Pulmonary artery endothelial cell (primary cell): ENCODE measurements at regions not wholly inside any gene's neighbourhood (a gene's known extent, or its start where the extent isn't known, plus 50 kb on each side); places are given as distances from the start of the nearest gene placed in this dataset.
"Not testable (repeated sequence)": the region's sequence is repeated elsewhere in the genome, so short reads cannot be mapped to it uniquely, and the experiment has no call there.

Source experiments
- DNase-seq: peaks from one replicate; pipeline ENCODE4 v3.0.0-alpha.2; 2011; ENCODE audit warnings: low read depth, low spot score

GRCh38 chr20:30164389-30164788, 1093.1 kb upstream of the DEFB115 start:
- not testable (repeated sequence) for DNase-seq

DNA sequence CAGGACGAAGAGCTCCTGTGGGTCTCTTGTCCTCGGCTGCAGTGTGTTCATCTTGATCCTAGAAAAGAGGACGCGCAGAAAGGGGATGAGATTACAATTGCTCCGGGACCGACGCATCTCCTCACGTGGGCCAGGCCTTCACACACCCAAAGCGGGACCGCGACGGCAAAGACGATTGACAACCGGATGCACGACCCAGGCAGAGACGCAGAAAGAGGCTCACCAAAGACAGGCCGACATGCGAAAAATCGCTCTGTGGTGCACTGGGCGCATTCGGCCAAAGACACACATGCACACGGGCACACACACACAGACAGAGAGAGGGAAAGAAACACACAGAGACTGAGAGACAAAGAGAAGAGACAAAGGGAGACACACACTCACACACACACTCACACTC, 1089.9 kb upstream of the DEFB115 start:
- no peak for DNase-seq

- no peak for DNase-seq
Measured at GRCh38 chr20:30168025-30168799, 1089.3 kb upstream of the DEFB115 start.

GRCh38 chr20:30168800-30169138, 1088.7 kb upstream of the DEFB115 start:
- no peak for DNase-seq

GRCh38 chr20:30175681-30176080, 1081.8 kb upstream of the DEFB115 start:
- no peak for DNase-seq

DNA sequence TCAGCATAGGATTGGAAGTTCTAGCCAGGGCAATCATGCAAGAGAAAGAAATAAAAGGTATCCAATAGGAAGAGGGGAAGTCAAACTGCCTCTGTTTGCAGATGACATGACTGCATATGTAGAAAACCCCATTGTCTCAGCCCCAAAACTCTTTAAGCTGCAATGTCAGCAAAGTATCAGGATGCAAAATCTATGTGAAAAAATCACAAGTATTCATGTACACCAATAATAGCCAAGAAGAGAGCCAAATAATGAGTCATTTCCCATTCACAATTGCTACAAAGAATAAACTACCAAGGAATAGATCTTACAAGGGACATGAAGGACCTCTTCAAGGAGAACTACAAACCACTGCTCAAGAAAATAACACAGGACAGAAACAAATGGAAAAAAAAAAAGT, 1074.3 kb upstream of the DEFB115 start:
- DNase-seq, result not testable (repeated sequence)

- DNase-seq, result not testable (repeated sequence)
Measured at GRCh38 chr20:30191785-30192184, 1065.7 kb upstream of the DEFB115 start.

DNA sequence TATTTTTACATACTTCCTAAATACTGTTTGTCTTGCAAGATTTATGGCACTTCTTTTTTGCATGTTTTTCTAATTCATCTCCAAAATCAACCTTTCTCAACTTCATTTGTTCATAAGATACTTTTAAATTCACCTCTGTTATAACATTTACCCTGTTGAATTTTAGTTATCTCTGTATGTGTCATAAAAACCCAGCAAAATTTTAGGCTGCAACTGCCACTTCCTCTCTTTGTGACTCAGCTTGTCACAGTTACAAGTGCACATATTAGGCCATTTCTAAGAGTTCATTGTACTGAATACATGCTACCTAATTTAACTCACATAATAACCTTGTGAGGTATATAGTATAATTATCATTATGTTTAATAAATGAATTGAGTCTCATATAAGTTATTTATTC, 1023.0 kb upstream of the DEFB115 start:
- not testable (repeated sequence) for DNase-seq

DNA sequence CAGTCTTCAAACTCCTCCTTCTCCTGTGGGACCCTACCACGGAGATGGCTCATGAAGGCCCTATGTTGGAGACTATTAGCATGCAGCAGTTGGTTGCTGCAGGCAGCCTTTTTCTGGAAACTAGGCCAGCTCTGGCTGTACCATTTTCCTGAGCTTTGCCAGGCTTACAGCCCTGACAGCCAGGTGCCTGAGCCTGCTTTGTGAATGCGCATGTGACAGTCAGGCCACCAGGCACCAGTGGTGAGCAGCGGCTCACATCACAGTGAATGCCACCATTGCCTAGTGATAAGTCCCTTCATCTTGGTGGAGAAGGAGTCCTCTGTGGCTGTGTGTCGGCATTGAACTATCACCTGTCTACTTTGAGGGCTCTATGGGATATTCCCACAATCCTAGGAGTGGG, 982.4 kb upstream of the DEFB115 start:
- not testable (repeated sequence) for DNase-seq

DNA sequence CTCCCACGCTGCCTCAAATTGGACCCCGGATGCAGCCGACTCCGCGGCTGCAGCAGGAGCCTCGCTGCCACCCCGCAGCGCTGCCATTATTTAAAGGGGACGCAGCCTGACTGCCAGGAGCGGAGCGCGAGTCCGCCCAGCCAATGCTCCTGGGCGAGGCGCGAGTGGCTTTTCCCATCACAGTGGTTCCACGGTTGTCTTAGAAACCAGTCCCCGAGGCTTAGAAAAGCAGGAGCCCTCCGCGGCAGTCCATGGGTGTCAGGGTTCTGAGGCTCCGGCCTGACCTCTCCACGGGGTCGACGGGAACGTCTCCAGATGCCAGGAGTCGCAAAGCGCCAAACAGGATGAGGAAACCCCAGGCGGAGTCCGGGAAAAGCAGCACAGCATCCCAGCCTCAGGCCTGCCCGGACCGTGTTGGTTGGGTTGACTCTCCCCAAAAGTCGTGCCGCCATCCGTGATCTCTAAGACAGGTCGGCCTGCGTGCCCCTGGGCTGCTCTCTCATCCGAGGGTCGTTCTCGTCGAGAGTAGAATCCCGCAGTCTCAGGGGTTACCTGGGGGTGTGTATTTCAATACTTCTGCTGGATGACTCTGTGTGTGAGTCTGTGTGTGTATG, 975.8 kb upstream of the DEFB115 start:
- no peak for DNase-seq

DNA sequence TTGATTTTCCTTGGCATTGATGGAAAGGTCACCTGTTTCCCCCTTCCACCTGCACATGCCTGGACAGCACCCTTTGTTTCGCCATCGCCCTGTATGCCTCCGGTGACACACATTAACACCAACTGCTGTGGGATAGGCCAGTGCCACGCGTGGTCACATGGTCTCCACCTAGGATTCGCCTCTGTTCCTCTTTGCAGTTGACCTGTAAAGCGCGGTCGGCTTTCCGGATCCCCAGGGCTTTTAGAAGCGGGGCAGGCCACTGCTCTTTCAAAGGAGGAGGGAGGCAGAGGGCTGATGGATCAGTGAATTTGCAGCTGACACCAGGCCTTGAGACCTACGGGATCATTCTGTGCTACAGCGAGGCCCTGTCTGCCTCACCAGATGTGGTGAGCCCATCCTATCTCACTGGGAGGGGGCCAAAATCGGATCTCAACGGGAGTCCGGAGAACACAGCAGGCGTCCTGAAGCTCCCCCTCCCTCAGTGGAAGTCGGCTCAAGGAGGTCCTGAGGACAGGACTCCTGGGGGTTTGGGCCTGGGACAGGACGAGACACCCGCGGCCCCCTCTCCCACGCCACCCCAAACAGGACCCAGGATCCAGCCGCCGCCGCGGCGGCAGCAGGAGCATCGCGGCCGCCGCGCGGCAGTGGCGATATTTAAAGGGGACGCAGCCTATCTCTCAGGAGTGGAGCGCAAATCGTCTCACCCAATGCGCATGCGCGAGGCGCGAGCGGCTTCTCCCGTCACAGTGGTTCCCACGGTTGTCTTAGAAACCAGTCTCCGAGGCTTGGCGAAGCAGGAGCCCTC, 973.8 kb upstream of the DEFB115 start:
- DNase-seq, result not testable (repeated sequence)

DNA sequence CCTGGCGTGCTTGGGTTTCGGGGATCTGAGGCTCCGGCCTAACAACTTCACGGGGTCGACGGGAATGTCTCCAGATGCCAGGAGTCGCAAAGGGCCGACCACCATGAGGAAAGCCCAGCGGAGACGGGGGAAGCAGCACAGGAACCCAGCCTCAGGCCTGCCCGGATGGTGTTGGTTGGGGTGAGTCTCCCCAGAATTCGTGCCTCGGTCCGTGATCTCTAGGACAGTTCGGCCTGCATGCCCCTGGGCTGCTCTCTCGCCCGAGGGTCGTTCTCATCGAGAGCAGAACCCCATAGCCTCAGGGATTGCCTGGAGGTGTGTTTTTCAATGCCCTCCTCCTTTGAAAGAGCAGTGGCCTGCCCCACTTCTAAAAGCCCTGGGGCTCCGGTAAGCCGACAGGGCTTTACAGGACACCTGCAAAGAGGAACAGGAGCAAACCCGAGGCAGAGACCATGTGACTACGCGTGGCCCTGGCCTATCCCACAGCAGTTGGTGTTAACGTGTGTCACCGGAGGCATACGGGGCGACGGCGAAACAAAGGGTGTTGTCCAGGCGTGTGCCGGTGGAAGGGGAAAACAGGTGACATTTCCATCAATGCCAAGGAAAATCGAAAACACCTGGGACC, 973.1 kb upstream of the DEFB115 start:
- DNase-seq, result no peak

GRCh38 chr20:30285677-30286076, 971.8 kb upstream of the DEFB115 start:
- no peak for DNase-seq

- DNase-seq, result no peak
Measured at GRCh38 chr20:30286157-30286556, 971.3 kb upstream of the DEFB115 start.

DNA sequence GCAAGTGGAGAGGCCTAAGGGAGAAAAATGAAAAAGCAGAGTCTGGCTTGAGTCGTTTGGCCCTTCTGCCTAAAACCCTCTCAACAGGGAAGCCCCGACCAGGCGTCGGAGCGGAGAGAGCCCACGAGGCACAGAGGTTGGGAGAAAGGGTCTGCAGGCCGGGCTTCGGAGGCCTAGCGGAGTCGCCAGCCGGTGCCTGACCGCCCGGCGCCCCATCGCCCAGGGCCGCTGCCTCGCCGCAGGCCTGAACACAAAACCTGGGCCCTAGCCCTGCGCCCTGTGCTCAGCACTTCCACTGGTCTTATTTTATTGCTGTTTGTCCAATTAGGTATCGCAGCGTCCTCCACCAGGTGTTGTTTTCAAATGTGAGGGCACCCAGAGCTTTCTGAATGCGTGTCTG, 970.0 kb upstream of the DEFB115 start:
- not testable (repeated sequence) for DNase-seq

GRCh38 chr20:30288346-30288745, 969.1 kb upstream of the DEFB115 start:
- DNase-seq, result no peak

- not testable (repeated sequence) for DNase-seq
Measured at GRCh38 chr20:30289049-30289448, 968.4 kb upstream of the DEFB115 start.

DNA sequence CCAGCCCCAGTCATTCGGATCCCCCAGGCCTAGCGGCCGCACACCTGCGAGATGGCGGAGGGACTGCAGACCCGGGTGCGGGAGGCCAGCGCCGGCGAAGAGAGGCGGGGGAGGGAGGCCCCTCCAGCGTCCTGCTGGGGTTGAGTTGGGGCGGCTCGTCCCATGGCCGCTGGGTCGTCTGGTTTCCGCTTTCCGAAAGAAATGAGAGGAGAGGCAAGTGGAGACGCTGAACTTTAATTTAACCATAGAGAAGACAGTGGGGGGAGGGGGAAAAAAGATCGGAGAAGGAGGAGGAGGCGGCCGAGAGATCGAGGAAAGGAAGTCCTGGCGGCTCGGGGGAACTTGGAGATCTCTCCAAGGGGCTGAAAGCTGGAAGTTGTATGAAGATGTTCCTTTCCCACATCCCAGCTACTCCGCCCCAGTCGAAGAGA, 967.7 kb upstream of the DEFB115 start:
- not testable (repeated sequence) for DNase-seq

- not testable (repeated sequence) for DNase-seq
Measured at GRCh38 chr20:30290361-30291063, 967.0 kb upstream of the DEFB115 start.

DNA sequence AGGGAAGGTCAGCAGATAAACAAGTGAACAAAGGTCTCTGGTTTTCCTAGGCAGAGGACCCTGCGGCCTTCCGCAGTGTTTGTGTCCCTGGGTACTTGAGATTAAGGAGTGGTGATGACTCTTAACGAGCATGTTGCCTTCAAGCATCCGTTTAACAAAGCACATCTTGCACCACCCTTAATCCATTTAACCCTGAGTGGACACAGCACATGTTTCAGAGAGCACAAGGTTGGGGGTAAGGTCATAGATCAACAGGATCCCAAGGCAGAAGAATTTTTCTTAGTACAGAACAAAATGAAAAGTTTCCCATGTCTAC, 966.4 kb upstream of the DEFB115 start:
- DNase-seq, result not testable (repeated sequence)

DNA sequence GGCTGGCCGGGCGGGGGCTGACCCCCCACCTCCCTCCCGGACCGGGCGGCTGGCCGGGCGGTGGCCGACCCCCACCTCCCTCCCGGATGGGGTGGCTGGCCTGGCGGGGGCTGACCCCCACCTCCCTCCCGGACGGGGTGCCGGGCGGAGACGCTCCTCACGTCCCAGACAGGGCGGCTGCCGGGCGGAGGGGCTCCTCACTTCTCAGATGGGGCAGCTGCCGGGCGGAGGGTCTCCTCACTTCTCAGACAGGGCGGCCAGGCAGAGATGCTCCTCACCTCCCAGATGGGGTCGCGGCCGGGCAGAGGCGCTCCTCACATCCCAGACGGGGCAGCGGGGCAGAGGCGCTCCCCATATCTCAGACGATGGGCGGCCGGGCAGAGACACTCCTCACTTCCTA, 965.8 kb upstream of the DEFB115 start:
- not testable (repeated sequence) for DNase-seq
